Fibroblast of peridontal ligament (primary cell): ENCODE measurements at regions not wholly inside any gene's neighbourhood (a gene's known extent, or its start where the extent isn't known, plus 50 kb on each side); places are given as distances from the start of the nearest gene placed in this dataset.

ENCODE experiments used
- DNase-seq: peaks from one replicate; pipeline ENCODE4 v3.0.0-alpha.2; 2010; ENCODE audit errors: extremely low read depth

DNA sequence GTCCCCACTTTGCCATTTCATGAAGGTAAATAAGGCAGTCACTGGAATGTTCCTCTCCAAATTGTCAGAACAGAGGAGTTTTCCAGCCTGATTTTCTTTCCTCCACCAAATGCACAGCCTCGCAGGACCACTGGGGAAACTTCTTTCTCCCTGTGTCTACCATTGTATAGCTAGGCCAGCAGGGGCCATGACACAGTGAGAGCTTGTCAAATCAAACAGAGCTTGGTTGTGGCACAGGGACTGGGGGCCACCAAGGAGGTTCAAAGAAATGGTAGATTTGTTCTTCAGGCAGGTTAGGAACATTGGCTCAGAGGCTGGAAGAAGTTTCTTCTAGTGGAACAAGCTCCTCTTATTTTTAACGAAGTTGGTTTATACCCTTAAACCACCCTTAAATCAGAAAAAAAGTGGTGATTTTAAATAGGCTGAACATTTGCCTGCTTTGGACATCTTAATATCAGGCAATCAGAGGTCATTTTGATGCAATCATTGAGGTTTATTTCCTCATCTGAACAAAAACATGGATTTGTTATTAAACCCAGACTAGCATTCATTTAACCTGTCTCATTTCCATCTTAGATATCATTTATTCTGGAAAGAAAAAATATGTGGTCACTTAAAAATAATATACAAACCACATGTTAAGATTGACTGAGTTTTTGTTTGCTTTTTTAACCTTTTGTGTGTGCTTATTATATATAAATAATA lies 105.6 kb downstream of the GTPBP8 start:
- DNase-seq, result peak; percentile 80

GRCh38 chr3:113097960-113098447 lies 107.2 kb downstream of the GTPBP8 start:
- peak; percentile 66 for DNase-seq

DNA sequence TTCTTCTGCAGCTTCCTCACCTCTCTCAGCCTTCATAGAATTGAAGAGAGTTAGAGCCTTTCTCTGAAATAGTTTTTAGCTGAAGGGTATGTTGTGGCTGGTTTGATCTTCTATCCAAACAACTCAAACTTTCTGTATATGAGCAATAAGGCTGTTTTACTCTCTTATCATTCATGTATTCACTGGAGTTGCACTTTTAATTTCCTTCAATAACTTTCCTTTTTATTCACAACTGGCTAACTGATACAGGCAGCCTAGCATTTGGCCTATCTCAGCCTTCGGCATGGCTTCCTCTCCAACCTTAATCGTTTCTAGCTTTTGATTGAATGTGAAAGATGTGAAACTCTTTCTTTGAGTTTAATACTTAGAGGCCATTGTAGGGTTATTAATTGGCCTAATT lies 109.3 kb downstream of the GTPBP8 start:
- DNase-seq, result no peak

DNA sequence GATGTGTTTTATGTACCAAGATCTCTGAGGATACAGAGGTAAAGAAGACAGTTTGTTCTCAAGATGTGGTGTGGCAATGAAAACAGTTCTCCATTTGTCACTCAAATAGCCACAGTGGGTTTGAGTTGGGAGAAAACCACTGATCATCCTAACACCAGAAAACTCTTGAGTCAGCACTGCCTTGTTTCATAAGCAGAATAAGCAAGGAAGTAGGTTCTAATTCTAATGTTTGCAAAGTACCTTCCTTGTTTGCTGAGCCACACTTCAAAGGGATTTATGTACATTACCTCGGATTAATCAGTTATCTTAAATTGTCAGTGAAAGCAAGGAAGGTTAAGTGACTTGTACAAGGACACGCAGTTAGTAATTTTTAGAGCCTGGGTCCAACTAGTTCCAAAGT lies 107.8 kb upstream of the BOC start:
- DNase-seq, result no peak

DNA sequence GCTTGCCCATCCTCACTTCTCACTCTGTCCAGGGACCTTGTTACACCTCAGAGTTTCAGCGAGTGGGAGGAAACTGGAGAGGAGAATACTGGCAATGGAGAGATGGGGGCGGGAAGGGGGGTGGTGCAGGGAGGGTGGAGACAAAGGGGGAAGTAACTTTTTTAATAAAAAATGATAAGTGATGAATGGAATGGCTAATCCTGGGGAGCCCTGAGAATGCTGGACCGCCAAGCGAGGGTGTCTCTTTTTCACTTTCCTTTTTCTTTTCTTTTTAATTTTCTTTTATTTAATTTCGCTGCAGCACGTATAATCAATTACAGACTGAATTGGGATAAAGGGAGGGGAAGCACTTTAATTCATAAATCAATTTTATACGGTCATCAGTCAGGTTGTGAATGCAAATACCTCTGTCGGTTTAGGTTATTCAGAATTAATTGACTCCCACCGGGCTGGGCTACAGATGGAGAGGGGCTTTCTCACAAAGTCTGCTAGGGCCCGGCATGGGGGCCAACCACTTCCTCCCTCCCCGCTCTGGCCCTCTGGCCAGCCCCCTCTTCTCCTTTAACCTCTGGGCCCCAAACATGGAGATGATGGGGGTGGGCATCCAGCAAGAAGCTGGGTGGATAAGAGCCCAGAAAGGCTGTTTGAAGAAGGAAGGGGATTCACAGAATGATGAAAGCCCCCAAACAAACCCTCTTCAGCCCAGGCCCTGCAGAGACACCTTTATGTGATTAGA lies 106.8 kb upstream of the BOC start:
- no peak for DNase-seq

DNA sequence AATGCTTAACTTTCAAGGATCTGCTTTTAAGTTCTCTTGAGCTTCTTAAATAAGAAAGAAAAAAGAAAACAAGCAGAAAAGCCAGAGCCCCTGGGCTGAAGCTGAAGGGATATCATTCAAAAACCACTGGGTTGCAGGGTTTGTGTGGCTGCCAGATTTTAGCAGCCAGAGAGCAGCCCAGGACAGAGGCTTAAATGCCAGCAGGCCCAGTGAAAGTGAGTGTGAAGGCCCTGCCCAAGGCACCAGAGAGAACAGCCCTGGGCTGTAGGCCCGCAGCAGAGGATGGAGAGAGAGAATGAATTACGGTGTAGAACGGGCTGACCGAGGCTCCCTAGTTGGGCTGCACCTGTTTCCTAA lies 106.3 kb upstream of the BOC start:
- peak; percentile 27 for DNase-seq

GRCh38 chr3:113105966-113106660 lies 105.2 kb upstream of the BOC start:
- no peak for DNase-seq

DNA sequence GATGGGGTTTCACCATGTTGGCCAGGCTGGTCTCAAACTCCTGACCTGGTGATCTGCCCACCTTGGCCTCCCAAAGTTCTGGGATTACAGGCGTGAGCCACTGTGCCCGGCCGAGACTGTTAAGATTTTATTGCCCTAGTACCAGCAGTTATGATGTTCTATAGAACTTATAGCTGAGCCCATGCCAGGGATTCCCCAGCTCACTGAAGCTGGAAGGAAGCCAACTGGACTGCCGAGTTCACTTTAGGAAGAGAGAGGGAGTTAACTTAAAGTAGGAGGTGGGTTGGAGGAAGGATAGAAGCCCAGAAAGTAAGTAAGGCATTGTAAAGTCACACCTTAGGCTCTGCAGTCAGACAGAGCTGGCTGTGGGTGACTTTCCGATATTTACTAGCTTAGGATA lies 101.1 kb upstream of the BOC start:
- DNase-seq, result no peak

DNA sequence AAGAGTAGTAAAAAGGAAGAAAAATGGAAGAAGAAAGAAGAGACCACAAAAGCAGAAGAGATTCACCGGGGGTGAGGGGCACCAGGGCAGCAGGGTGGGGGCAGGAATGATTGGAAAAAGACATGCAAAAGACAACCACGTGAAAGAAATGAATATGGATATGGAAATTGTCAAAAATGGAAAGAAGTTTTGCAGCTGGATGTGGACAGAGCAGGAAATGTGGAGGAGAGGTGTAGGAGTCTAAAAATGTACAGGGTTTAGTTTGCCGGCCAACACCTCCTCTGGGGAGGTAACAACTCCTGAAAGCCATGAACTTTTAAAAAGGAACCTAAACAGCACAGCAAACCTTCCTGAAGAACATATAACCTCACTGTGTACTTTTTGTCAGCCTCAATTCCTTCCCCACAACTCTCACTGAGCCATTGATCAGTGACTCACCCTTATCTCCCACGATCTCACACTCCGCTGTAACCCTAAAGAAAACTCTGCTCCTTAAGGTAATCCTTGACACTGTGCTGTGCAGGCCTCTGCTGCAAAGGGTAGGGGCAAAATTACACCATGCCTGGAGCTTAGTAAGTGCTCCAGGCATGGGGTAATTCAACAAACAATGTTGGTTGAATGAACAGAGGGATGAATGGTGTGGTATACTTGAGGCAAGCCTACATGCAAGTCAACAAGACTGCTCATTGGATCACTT lies 100.2 kb upstream of the BOC start:
- no peak for DNase-seq

DNA sequence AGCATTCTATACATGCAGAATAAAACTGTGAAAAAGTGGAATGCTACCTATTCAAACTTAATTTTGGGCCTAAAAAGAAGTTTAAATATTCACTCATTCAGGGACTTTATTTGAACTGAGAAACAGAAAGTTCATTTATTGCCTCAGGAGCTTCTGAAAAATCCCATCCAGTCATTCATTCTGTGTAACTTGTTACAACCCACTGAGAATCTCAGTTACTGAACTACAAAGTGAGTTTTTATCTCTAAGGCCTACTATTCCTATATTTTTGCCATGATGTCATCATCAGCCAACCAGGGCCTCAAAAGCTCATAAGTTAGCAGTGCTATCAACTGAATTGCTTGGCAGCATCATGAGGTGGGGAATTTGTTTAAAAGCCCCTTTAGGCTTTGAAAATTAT lies 98.0 kb upstream of the BOC start:
- DNase-seq, result no peak

DNA sequence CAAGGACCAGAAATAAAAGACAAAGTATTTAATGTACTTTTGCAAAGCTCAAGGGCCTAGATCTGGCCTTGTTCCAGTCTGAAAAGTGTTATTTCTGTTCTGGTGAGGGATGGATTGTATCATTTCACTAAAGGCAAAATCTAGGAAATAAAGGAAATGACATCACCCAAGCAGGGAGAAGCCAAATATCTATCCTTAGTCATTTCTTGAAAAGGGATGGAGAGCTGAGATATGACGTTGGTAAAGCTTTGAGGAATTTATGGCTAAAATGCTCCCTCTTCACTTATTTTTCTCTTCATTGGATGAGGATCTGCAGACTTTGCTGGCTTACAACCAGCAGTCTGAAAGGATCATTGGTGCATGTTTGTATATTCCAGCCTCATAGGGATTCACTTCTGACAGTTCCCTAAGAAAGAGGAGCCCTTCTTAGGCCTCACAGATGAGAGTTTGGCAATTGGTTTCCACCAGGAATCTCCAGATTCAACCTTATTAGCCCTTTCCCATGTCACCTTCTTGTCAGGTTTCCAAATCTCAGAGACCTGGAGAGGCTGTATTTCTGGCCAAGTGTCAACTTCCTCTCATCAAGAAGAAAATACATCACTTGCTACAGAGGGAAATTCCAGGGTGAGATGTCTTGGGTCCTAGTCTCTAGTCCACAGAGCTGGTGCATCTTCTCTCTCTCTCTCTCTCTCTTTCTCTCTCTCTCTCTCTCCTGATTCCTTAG lies 93.7 kb upstream of the BOC start:
- DNase-seq, result peak; percentile 78

DNA sequence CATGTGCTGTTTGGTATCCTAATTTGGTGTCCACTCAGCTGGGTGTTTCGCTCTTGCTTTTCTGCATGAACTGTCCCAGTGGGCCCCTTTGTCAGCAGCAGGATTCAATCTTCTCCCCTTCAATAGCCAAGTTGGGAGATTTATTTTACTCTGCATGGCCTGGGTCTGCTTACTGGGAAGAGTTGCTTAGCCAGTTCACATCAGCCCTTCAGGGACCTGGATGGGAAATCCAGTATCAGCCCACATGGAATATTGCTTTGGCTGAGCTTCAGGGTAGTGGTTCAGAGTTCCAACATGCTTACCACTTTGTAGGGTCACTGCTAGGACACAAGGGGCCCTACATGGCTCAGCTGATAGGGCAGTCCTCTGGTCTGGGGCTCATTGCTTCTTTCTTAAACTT lies 93.0 kb upstream of the BOC start:
- no peak for DNase-seq

GRCh38 chr3:113124256-113124830 lies 87.0 kb upstream of the BOC start:
- DNase-seq, result no peak

- no peak for DNase-seq
Observed at GRCh38 chr3:113125951-113126350, 85.4 kb upstream of the BOC start.

DNA sequence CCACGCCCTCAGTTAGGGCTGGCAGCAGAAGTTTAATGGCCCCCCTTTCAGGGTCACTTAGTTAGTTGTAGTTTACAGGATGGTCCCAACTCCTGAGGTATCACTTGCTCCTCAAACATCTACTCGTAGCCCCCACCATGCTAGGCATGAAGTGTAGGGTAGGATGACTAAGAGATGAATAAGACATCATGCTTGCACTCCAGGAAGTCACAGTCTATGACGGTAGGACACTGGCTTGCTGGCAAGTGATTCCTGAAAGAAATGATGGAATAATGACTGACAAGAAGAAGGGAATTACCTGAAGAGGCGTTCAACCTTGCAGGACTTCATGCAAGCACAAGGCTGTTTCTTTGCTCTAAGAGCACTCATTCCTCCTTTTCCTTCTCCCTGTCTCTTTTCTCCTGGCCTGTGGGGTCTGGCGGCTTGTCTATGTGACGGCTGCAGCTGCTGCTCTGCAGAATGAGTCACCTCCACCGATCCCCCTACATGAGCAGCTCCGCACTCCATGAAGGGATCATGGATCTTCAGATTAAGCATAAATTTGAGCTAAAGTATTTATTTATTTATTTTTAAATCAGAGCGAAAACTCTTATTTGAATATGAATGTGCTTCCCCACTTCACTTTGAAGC lies 82.9 kb upstream of the BOC start:
- DNase-seq, result no peak

- no peak for DNase-seq
Observed at GRCh38 chr3:113129168-113129567, 82.2 kb upstream of the BOC start.

- peak; percentile 65 for DNase-seq
Observed at GRCh38 chr3:113132571-113132996, 78.8 kb upstream of the BOC start.

DNA sequence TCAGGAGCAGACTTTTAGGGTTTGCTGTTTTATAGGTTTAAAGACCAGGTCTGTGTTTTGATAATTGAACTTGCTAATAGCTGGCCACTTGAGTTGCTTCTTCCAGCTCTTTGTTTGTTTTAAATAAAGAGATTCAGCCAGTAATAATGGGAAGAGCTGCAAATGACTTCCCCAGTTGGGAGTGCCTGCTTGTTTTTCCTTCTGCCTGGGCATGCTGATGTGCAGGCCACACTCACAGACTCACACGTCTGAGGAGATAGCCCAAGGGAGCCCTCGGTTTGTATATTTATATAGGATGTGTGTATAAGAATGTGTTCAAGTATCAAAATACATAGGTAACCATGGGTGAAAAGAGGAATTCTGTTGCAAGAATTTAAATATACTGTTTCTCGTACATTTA lies 78.2 kb upstream of the BOC start:
- no peak for DNase-seq

DNA sequence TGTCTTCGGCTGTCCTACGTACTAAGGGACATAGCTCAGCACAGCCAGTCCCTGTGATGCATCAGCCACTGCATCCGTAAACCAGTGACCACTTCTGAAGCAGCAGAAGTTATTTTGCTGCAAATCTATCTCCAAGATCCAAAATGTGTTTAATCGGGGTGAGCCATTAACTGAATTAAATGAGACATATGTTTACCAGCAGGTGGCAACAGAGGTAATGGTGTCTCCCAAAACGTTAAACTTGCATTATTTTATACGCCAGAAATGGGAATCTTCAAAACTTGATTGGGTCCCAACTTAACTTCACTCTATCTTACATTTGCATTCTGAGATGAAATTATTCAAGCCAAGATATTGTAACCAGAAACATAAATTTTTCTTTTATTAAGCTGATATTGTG lies 75.3 kb upstream of the BOC start:
- peak; percentile 53 for DNase-seq

DNA sequence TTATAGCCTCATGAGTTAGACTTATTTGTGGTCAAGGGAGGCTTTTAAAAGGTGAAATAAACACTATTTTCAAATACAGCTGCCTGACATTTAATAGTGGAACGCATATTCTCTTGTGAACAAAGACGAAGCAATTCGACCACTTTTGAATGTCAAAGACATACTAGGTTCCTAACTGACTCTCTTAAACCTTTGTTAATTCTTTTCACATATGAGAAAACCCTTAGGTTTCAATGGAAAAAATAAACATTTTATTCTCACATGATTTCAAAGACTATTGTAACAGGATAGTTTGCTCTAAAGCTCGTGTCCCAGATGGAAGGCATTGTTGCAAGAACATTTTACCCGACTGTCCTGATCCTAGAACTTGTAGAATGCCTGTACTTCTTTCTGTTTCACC lies 74.8 kb upstream of the BOC start:
- no peak for DNase-seq
